C4-2B (cell line): ENCODE measurements at regions not wholly inside any gene's neighbourhood (a gene's known extent, or its start where the extent isn't known, plus 50 kb on each side); places are given as distances from the start of the nearest gene placed in this dataset.
"Not testable (repeated sequence)": the region's sequence is repeated elsewhere in the genome, so short reads cannot be mapped to it uniquely, and the experiment has no call there.

Source experiments
- CTCF ChIP-seq: fragments of 450-650 bp; conservative IDR thresholded peaks from 2 replicates; pipeline ENCODE4 v1.5.1; 2017; ENCODE audit warnings: mild to moderate bottlenecking
- ZFX ChIP-seq: fragments of 450-650 bp; IDR thresholded peaks from 2 replicates; pipeline ENCODE4 v1.6.1; 2017

DNA sequence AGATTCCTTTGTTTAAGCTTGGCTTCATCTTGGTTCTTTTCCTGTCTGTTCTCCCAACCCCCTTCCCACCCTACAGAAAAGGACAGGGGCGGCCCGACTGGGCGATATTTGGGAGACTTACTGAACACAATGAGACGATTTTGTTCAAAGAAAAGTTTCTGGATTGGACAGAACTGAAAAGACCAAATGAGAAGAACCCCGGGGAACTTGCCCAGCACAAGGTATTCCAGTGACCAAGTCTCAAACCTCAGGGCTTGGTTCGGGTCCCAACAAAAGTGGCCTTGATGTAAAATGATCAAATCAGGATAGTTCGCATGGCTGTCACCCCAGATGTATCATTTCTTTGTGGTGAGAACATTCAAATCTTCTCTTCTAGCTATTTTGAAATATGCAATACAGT lies 73.9 kb upstream of the LYZL2 start:
- not testable (repeated sequence) for TF ChIP-seq CTCF, ZFX
